HG03520 (cell line): ENCODE measurements at regions not wholly inside any gene's neighbourhood (a gene's known extent, or its start where the extent isn't known, plus 50 kb on each side); places are given as distances from the start of the nearest gene placed in this dataset.
A peak's percentile ranks its signal among the peaks of the same experiment; 100 is the strongest.
"Not testable (repeated sequence)": the region's sequence is repeated elsewhere in the genome, so short reads cannot be mapped to it uniquely, and the experiment has no call there.

Source experiments
- ATAC-seq: cut with Tn5 transposase; IDR thresholded peaks from one replicate; pipeline ENCODE4 v1.9.1; 2021; ENCODE audit warnings: mild to moderate bottlenecking, moderate library complexity; ENCODE audit not compliant: unreplicated experiment

- not testable (repeated sequence) for ATAC-seq
Measured at GRCh38 chr10:46095943-46096342, 49.9 kb upstream of the MSMB start.

GRCh38 chr10:46096446-46096845 is 50.4 kb upstream of the MSMB start:
- no peak for ATAC-seq

- no peak for ATAC-seq
Measured at GRCh38 chr10:46096909-46097575, 51.0 kb upstream of the MSMB start.

- no peak for ATAC-seq
Measured at GRCh38 chr10:46097576-46098317, 51.7 kb upstream of the MSMB start.

- ATAC-seq: no peak
Measured at GRCh38 chr10:46098386-46098785, 52.3 kb upstream of the MSMB start.

- ATAC-seq: not testable (repeated sequence)
Measured at GRCh38 chr10:46098925-46099324, 52.9 kb upstream of the MSMB start.

DNA sequence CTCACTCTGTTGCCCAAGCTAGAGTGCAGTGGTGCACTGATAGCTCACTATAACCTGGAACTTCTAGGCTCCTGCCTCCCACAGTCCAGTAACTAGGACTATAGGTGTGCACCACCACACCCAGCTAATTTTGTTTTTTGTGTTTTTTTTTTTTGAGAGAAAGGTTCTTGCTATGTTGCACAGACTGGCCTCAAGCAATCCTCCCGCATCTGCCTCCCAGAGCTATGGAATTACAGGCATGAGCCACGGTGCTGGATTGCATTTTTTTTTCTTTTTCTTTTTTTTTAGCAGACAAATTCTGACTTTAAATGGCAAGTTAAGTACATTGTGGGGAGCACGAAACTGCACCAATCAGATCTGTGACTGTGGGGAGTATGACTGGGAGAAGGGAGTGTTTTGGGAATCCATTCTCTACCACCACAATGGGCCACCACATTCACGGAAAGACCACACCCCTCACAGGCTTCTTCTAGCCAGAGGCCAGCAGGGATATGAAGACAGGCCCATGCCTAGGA is 58.1 kb upstream of the MSMB start:
- ATAC-seq: no peak

GRCh38 chr10:46105416-46105815 is 59.3 kb upstream of the MSMB start:
- ATAC-seq: not testable (repeated sequence)

- not testable (repeated sequence) for ATAC-seq
Measured at GRCh38 chr10:46105856-46106409, 59.9 kb upstream of the MSMB start.

DNA sequence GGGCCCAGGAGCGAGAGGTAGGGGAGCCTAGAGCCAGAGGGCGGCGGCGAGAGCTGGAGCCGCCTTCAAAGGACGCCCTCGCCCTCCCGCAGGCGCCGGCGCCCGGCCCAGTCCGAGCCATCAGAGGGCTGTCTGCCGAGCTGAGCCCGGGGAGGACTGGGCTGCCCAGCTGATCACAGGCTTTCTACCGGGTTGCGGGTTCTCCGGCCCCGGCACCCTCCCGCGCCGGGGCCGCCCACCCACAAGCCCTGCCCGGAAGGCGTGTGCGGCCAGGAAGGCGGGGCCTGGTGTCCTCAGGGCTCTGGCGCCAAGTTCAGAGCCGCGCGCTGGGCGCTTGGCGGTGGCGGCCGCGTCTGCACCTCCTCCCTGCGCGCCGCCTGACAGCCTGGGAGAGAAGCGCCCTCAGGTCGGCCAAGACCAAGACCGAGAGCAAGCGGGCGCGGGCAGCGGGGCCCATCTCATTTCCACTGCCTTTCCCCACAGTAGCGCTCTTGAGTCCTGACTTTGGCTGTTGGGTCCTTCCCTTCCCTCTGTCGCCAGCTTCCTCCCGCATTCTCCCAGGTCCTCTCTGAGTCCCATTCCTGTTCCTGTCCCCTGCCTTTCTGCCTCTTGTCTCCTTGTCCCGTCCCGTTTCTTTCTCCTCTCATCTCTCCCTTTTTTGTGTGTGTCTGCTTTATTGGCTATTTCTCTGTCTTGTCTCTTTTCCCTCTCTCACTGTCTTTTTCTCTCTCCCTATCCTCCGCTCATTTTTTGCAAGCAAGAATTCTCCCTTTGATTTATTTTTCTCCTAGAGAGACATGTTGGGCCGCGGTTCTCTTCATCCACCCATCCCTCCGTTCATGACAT is 60.6 kb upstream of the MSMB start:
- ATAC-seq: peak; percentile 94

- ATAC-seq: not testable (repeated sequence)
Measured at GRCh38 chr10:46108158-46108499, 62.1 kb upstream of the MSMB start.

- ATAC-seq: not testable (repeated sequence)
Measured at GRCh38 chr10:46154271-46154670, 108.2 kb upstream of the MSMB start.

DNA sequence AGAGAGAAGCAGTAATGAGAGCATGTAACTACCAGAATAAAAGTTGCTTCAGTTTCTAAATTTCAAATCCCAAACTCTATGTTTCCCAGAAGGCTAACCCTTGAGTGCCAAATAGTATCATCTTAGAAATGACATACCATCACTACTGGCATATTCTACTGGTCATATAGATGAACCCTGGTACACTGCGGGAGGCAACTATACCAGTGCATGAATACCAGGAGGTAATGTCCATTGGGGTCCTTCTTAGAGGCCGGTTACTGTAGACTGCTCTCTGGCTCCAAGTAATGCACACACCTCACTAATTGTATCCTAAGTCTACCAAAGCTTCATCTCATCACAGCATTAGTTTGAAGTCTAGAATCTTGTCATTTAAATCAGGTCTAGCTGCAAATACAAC is 108.6 kb upstream of the MSMB start:
- not testable (repeated sequence) for ATAC-seq

GRCh38 chr10:46156866-46157265 is 110.8 kb upstream of the MSMB start:
- not testable (repeated sequence) for ATAC-seq

DNA sequence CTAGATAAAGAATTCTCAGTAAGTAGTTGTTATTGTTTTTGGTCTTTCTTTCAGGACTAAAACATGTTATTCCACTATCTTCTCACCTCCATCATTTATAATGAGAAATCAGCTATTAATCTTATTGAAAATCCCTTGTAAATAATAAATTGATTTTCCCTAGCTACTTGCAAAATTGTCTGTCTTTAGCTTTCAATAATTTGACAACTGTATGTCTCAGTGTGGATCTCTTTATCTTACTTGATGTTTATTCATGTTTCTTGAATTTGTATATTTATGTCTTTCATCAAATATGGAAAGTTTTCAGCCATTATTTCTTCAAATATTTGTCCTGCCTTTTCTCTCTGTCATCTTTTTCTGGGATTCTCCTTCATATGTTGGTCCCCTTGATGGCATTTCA is 117.1 kb upstream of the ANTXRL start:
- no peak for ATAC-seq

DNA sequence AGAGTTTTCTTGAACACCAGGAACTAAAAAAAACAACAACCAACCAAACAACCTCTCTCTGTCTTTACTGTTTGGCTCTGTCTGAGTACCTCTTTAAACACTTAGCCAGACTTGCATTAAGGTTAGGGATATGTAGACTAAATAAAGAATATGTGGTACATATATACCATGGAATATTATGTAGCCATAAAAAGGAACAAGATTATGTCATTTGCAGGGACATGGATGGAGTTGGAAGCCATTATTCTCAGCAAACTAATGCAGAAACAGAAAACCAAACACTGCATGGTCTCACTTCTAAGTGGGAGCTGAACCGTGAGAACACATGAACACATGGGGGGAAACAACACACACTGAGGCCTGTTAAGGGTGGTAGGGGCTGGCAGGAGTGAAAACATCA is 116.0 kb upstream of the ANTXRL start:
- ATAC-seq: no peak

DNA sequence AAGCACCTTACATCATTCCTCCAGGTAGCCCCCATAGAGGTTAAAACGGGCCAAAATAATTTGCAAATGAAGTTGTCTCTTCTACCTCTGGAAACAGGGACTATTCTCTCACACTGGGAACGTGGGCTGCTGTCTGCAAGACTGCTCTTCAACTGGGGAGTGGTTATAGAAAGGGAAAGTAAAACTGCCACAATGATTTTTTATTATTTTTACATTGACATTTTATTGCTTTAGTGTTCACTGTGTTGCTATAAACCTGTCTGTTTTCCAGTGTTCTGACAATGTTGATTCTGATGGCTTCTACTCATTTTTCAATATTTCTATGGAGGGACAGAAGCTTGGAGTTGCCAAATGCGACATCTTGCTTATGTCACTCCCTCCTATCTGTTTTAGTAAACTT is 115.1 kb upstream of the ANTXRL start:
- no peak for ATAC-seq

GRCh38 chr10:46175296-46175695 is 111.5 kb upstream of the ANTXRL start:
- ATAC-seq: no peak

GRCh38 chr10:46175831-46176230 is 111.0 kb upstream of the ANTXRL start:
- ATAC-seq: no peak

GRCh38 chr10:46187431-46187830 is 99.4 kb upstream of the ANTXRL start:
- ATAC-seq: not testable (repeated sequence)

- ATAC-seq: no peak
Measured at GRCh38 chr10:46197050-46197449, 89.7 kb upstream of the ANTXRL start.
